ENCODE measurements at regions not wholly inside any gene's neighbourhood (a gene's known extent, or its start where the extent isn't known, plus 50 kb on each side); places are given as distances from the start of the nearest gene placed in this dataset.

- no peaks in the 10 kb centered on the region for H3K4me1 ChIP-seq (ENCODE audit: low read depth)
- no peak for DNase-seq
- no peaks in the 10 kb centered on the region for H3K9me3 ChIP-seq
- intact Hi-C loops (cut with DNase I, micrococcal nuclease), result no loop called here
- no peak for TF ChIP-seq CTCF (IDR thresholded peaks at IDR 0.05)
- no peak for ATAC-seq
- H3K4me3 ChIP-seq, result no peak overlapping the region
- H3K36me3 ChIP-seq (ENCODE audit: low read depth), result no peaks in the 10 kb centered on the region
These were observed 519.8 kb upstream of the GOLIM4 start for GRCh38 chr3:168615493-168616020.

- no peak for DNase-seq
- no peaks in the 10 kb centered on the region for H3K9me3 ChIP-seq
- TF ChIP-seq CTCF (IDR thresholded peaks at IDR 0.05), result no peak
- no peak for ATAC-seq
- no peaks in the 10 kb centered on the region for H3K36me3 ChIP-seq (ENCODE audit: low read depth)
- intact Hi-C loops (cut with DNase I, micrococcal nuclease), result no loop called here
- H3K4me1 ChIP-seq (ENCODE audit: low read depth), result no peaks in the 10 kb centered on the region
- no peak overlapping the region for H3K4me3 ChIP-seq
These were observed 517.4 kb upstream of the GOLIM4 start for GRCh38 chr3:168613151-168613550.

GRCh38 chr3:168612671-168613070 lies 516.9 kb upstream of the GOLIM4 start:
- Histone ChIP-seq H3K4me3 (no peak overlapping the region), H3K9me3 (no peaks in the 10 kb centered on the region), H3K36me3 (ENCODE audit: low read depth) (no peaks in the 10 kb centered on the region), H3K4me1 (ENCODE audit: low read depth) (no peaks in the 10 kb centered on the region)
- ATAC-seq (no peak), DNase-seq (no peak)
- intact Hi-C loops (cut with DNase I, micrococcal nuclease), result no loop called here
- no peak for TF ChIP-seq CTCF (IDR thresholded peaks at IDR 0.05)

- intact Hi-C loops (cut with DNase I, micrococcal nuclease), result no loop called here
- no peak for TF ChIP-seq CTCF (IDR thresholded peaks at IDR 0.05)
These were observed 516.1 kb upstream of the GOLIM4 start for GRCh38 chr3:168611826-168612225.

GRCh38 chr3:168608926-168609325 lies 513.2 kb upstream of the GOLIM4 start:
- H3K36me3 ChIP-seq (ENCODE audit: low read depth), result no peaks in the 10 kb centered on the region
- no peak for TF ChIP-seq CTCF (IDR thresholded peaks at IDR 0.05)
- no peak overlapping the region for H3K4me3 ChIP-seq
- DNase-seq (no peak), ATAC-seq (no peak)
- H3K9me3 ChIP-seq, result no peaks in the 10 kb centered on the region
- no peaks in the 10 kb centered on the region for H3K4me1 ChIP-seq (ENCODE audit: low read depth)
- intact Hi-C loops (cut with DNase I, micrococcal nuclease), result no loop called here

More at GRCh38 chr3:168611826-168612225, 516.1 kb upstream of the GOLIM4 start:
- Histone ChIP-seq H3K4me3 (no peak overlapping the region), H3K4me1 (ENCODE audit: low read depth) (no peaks in the 10 kb centered on the region), H3K36me3 (ENCODE audit: low read depth) (no peaks in the 10 kb centered on the region), H3K9me3 (no peaks in the 10 kb centered on the region)
- ATAC-seq, result no peak
- no peak for DNase-seq

GRCh38 chr3:168604767-168605166 lies 509.0 kb upstream of the GOLIM4 start:
- TF ChIP-seq CTCF (IDR thresholded peaks at IDR 0.05), result no peak
- intact Hi-C loops (cut with DNase I, micrococcal nuclease), result no loop called here
- ATAC-seq (no peak), DNase-seq (no peak)
- Histone ChIP-seq H3K36me3 (ENCODE audit: low read depth) (no peaks in the 10 kb centered on the region), H3K4me1 (ENCODE audit: low read depth) (no peaks in the 10 kb centered on the region), H3K4me3 (no peak overlapping the region), H3K9me3 (no peaks in the 10 kb centered on the region)
